GM12878 (cell line): ENCODE measurements at regions not wholly inside any gene's neighbourhood (a gene's known extent, or its start where the extent isn't known, plus 50 kb on each side); places are given as distances from the start of the nearest gene placed in this dataset.

Experiments
- ATF3 ChIP-seq: IDR thresholded peaks from 2 replicates; pipeline ENCODE4 v1.6.1; 2011; ENCODE audit warnings: low read depth, mild to moderate bottlenecking, low read length, moderate library complexity, borderline replicate concordance; ENCODE audit errors: extremely low read depth
- ATF7 ChIP-seq: fragments of 450-650 bp; IDR thresholded peaks from 2 replicates; pipeline ENCODE4 v1.6.1; 2016; ENCODE audit warnings: low read depth, mild to moderate bottlenecking
- BCL3 ChIP-seq: IDR thresholded peaks from 2 replicates; pipeline ENCODE4 v1.6.1; 2011; ENCODE audit warnings: borderline replicate concordance, low read depth, mild to moderate bottlenecking, moderate library complexity, low read length; ENCODE audit not compliant: insufficient read depth, poor library complexity, severe bottlenecking
- BCLAF1 ChIP-seq: fragments of 450-650 bp; IDR thresholded peaks from 2 replicates; pipeline ENCODE4 v1.6.1; 2017; ENCODE audit warnings: antibody characterized with exemption, mild to moderate bottlenecking, moderate library complexity
- CTCF ChIP-seq, 3 experiments: IDR thresholded peaks in 2 of 3; conservative IDR thresholded peaks in 1 of 3; 2 replicates each; pipeline ENCODE4 v1.5.1; 2011; ENCODE audit warnings: low read depth in 3 of 3, low read length in 3 of 3, mild to moderate bottlenecking in 3 of 3, control low read depth in 2 of 3, moderate library complexity in 2 of 3, inconsistent platforms in 1 of 3, mixed read lengths in 1 of 3; ENCODE audit not compliant: control insufficient read depth in 2 of 3, insufficient read depth in 1 of 3; ENCODE audit errors: extremely low read depth in 1 of 3
- GABPA ChIP-seq: IDR thresholded peaks from 2 replicates; pipeline ENCODE4 v1.6.1; 2014; ENCODE audit warnings: antibody characterized with exemption, low read depth, mild to moderate bottlenecking, inconsistent platforms
- PAX8 ChIP-seq: fragments of 450-650 bp; IDR thresholded peaks from 2 replicates; pipeline ENCODE4 v1.6.1; 2017; ENCODE audit warnings: mild to moderate bottlenecking, moderate library complexity
- POLR2A ChIP-seq: IDR thresholded peaks from 2 replicates; pipeline ENCODE4 v1.6.1; 2011; ENCODE audit warnings: low read depth, mild to moderate bottlenecking, low read length
- PRDM15 ChIP-seq: fragments of 450-650 bp; formaldehyde crosslinking; IDR thresholded peaks from 2 replicates; pipeline ENCODE4 v1.4.0; 2020; ENCODE audit warnings: mild to moderate bottlenecking, moderate library complexity
- RCOR1 ChIP-seq: conservative IDR thresholded peaks from 2 replicates; pipeline ENCODE4 v1.6.1; 2012; ENCODE audit warnings: low read depth, low read length, improper control_type of control experiment
- SUPT20H ChIP-seq: IDR thresholded peaks from 2 replicates; pipeline ENCODE4 v1.6.1; 2011; ENCODE audit warnings: low read depth, mild to moderate bottlenecking, low read length, moderate library complexity, borderline replicate concordance; ENCODE audit not compliant: control insufficient read depth

- TF ChIP-seq RCOR1, result no peak
- TF ChIP-seq BCL3, result no peak
- TF ChIP-seq BCLAF1, result no peak
- TF ChIP-seq POLR2A, result no peak
- TF ChIP-seq PRDM15 (CRISPR knock-in tag), result no peak
- TF ChIP-seq CTCF (IDR thresholded peaks at IDR 0.05 in 2 of 3, conservative IDR thresholded peaks at IDR 0.05 in 1 of 3; ENCODE audit: control insufficient read depth in 2 of 3, extremely low read depth in 1 of 3, insufficient read depth in 1 of 3, low read depth in 3 of 3, low read length in 3 of 3), result no peak
- no peak for TF ChIP-seq ATF7
- no peak for TF ChIP-seq SUPT20H
- no peak for TF ChIP-seq GABPA
- TF ChIP-seq ATF3, result no peak
- no peak for TF ChIP-seq PAX8
Observed at GRCh38 chr4:33746979-33747378, 2497.3 kb downstream of the ARAP2 start.
